ENCODE measurements at regions not wholly inside any gene's neighbourhood (a gene's known extent, or its start where the extent isn't known, plus 50 kb on each side); places are given as distances from the start of the nearest gene placed in this dataset.
A peak's percentile ranks its signal among the peaks of the same experiment; 100 is the strongest.

DNA sequence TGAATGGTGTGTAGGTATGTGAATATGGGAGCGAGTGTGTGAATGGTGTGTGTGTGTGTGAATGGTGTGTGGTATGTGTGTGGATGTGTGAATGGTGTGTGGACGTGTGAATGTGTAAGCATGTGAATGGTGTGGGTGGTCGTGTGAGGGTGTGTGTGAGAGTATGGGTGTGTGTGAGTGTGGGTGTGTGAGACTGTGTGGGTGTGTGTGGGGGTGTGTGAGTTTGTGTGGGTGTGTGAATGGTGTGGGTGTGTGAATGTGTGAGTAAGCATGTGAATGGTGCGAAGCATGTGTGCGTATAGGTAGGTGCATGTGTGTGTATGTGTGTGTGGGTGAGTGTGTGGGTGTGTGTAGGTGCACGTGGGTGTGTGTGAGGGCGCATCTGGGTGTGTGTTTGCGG lies 160.7 kb upstream of the COBL start:
- H3K9me3 ChIP-seq: no peaks in the 10 kb centered on the region
- no peaks in the 10 kb centered on the region for H3K36me3 ChIP-seq
- WGBS, 3 donors: 75 to 93% (median 91%) methylated on average over 7 to 8 of the region's 8 CpGs
- no peak overlapping the region for H3K4me3 ChIP-seq
- no peaks in the 10 kb centered on the region for H3K4me1 ChIP-seq (ENCODE audit: insufficient read depth)
- H3K27me3 ChIP-seq: no peaks in the 10 kb centered on the region
- DNase-seq: no peak
- TF ChIP-seq EP300 (IDR thresholded peaks at IDR 0.05) (no peak), POLR2A (IDR thresholded peaks at IDR 0.05) (no peak)
- TF ChIP-seq, protein P1, sequence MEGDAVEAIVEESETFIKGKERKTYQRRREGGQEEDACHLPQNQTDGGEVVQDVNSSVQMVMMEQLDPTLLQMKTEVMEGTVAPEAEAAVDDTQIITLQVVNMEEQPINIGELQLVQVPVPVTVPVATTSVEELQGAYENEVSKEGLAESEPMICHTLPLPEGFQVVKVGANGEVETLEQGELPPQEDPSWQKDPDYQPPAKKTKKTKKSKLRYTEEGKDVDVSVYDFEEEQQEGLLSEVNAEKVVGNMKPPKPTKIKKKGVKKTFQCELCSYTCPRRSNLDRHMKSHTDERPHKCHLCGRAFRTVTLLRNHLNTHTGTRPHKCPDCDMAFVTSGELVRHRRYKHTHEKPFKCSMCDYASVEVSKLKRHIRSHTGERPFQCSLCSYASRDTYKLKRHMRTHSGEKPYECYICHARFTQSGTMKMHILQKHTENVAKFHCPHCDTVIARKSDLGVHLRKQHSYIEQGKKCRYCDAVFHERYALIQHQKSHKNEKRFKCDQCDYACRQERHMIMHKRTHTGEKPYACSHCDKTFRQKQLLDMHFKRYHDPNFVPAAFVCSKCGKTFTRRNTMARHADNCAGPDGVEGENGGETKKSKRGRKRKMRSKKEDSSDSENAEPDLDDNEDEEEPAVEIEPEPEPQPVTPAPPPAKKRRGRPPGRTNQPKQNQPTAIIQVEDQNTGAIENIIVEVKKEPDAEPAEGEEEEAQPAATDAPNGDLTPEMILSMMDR (IDR thresholded peaks at IDR 0.05): no peak
- intact Hi-C loops (cut with DNase I): no loop called here
- H3K27ac ChIP-seq: no peak overlapping the region

DNA sequence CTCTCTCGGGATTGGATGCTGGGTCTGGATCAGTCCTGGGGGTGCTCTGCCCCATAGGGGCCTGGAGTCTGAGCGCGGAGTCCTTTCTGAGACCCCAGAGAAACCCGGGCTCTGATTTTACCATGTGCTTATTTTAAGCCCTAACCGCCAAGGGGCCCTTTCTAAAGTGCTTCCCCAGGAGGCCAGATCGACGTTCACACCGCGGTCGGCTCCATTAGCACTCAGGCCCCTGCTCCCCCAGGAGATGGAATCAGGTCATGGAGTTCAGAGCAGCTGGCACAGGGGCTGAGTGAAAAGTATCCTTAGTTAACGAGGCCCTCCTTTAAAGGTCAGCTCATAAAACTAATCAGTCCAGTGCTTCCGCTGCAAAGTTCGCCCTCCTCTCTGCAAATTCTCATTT lies 159.4 kb upstream of the COBL start:
- H3K4me1 ChIP-seq (ENCODE audit: insufficient read depth): peaks cover 3% of the 10 kb centered on the region
- no peaks in the 10 kb centered on the region for H3K36me3 ChIP-seq
- no peak overlapping the region for H3K4me3 ChIP-seq
- no peak overlapping the region for H3K27ac ChIP-seq
- intact Hi-C loops (cut with DNase I): no loop called here
- TF ChIP-seq, protein P1 (IDR thresholded peaks at IDR 0.05): no peak
- no peak for TF ChIP-seq POLR2A (IDR thresholded peaks at IDR 0.05)
- no peak for TF ChIP-seq EP300 (IDR thresholded peaks at IDR 0.05)
- DNase-seq: no peak
- no peaks in the 10 kb centered on the region for H3K9me3 ChIP-seq
- H3K27me3 ChIP-seq: no peaks in the 10 kb centered on the region
- WGBS, 3 donors: 79 to 90% (median 87%) methylated on average over 13 of the region's 13 CpGs

DNA sequence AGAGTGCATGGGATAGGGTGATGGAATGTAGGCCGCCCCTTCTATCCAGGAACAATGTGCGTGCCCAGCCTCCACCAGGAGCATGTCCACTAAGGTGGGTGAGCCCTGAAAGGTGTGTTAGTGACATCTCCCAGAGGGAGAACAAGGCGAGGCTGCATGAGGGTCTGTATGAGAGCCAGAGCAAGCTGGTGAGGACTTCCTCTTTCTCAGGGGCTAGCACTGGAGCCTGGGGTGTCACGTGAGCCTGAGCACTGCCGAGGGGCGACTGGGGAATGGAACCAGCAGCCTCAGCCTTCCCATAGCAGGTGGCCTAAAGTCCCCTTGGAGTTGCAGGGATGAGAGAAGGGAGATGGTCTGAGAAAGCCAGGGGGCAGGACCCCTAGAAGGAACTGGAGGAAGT lies 156.3 kb upstream of the COBL start:
- no peak for DNase-seq
- intact Hi-C loops (cut with DNase I): no loop called here
- no peak overlapping the region for H3K4me3 ChIP-seq
- WGBS, 3 donors: 96 to 97% (median 97%) methylated on average over 6 of the region's 6 CpGs
- H3K4me1 ChIP-seq (ENCODE audit: insufficient read depth): peaks cover 7% of the 10 kb centered on the region
- TF ChIP-seq, protein P1 (IDR thresholded peaks at IDR 0.05): no peak
- no peak for TF ChIP-seq EP300 (IDR thresholded peaks at IDR 0.05)
- TF ChIP-seq POLR2A (IDR thresholded peaks at IDR 0.05): no peak
- no peaks in the 10 kb centered on the region for H3K27me3 ChIP-seq
- no peaks in the 10 kb centered on the region for H3K9me3 ChIP-seq
- H3K36me3 ChIP-seq: no peaks in the 10 kb centered on the region
- H3K27ac ChIP-seq: no peak overlapping the region

DNA sequence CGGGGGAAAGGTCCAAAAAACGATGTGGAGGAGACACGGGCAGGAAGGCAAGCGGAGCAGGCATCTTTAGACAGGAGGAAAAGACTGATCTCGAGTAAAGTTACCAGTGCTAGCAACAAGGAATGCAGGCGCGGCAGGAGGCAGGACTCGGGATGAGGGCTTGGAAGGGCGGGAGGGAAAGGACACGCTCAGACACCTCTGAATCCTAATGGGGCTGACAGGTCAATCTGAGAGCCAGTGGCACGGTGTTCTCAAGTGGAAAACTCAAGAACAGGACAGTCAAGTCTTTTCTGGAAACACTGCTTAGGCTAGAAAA lies 155.3 kb upstream of the COBL start:
- DNase-seq: no peak
- no peaks in the 10 kb centered on the region for H3K9me3 ChIP-seq
- H3K4me3 ChIP-seq: no peak overlapping the region
- H3K4me1 ChIP-seq (ENCODE audit: insufficient read depth): peaks cover 7% of the 10 kb centered on the region
- no peak for TF ChIP-seq EP300 (IDR thresholded peaks at IDR 0.05)
- intact Hi-C loops (cut with DNase I): no loop called here
- no peak overlapping the region for H3K27ac ChIP-seq
- no peaks in the 10 kb centered on the region for H3K36me3 ChIP-seq
- 15 to 52% (median 23%) methylated on average over 11 of the region's 11 CpGs for WGBS, 3 donors
- H3K27me3 ChIP-seq: no peaks in the 10 kb centered on the region

DNA sequence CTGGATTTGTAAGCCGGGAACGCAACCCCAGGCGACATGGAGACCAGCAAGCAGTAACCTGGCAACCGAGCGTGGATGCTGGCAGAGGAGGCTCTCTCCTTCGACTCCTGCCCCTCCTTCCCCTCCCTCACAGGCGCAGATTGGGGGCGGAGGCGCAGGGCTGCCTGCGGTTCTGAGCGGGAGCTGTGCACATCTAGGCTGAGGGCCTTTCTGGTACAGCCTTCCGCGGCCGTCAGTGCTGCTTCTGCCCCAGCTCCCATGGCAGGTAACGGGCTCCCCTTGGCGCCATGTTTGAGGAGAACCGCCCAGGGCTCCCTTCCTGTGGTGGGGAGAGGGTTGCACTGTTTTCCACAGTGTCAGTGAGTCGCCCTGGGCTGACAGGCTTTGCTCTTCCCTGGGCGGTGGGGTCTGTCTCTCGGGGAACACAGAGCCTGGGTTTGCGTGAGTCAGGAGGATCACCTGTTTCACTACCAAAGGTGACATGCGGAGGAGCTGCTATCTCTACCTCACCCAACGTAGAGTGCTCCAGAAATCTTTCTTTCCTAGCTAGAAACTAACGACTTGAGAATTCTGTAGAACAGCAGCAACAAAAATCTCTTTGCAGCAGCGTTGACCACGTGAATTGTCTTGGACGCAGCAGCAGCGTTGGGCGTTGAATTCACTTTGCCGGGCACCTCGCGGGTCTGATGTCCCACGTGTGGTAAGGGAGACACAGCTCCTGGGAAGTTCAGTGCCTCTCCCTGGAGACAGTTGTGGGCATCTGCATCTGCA lies 154.8 kb upstream of the COBL start:
- H3K4me1 ChIP-seq (ENCODE audit: insufficient read depth): peaks cover 7% of the 10 kb centered on the region
- H3K4me3 ChIP-seq: no peak overlapping the region
- H3K36me3 ChIP-seq: no peaks in the 10 kb centered on the region
- no peak overlapping the region for H3K27ac ChIP-seq
- H3K27me3 ChIP-seq: no peaks in the 10 kb centered on the region
- peak in 1 of 5 donors; percentile 35 for DNase-seq
- WGBS, 3 donors: 10 to 38% (median 19%) methylated on average over 30 to 33 of the region's 33 CpGs
- H3K9me3 ChIP-seq: no peaks in the 10 kb centered on the region
- intact Hi-C loops (cut with DNase I): no loop called here
- TF ChIP-seq EP300 (IDR thresholded peaks at IDR 0.05) (no peak), POLR2A (IDR thresholded peaks at IDR 0.05) (no peak)
- TF ChIP-seq, protein P1 (IDR thresholded peaks at IDR 0.05): no peak
